Endothelial cell of umbilical vein (primary cell): ENCODE measurements at regions not wholly inside any gene's neighbourhood (a gene's known extent, or its start where the extent isn't known, plus 50 kb on each side); places are given as distances from the start of the nearest gene placed in this dataset.

Experiments used
- BruUV-seq: library from RNA; stranded (reverse); fragments of 400-500 nt; replicated peaks from 2 replicates; lab custom pipeline; 2021; lab: Mats Ljungman, UMichigan
- CTCF ChIA-PET: fragments of 300-600, 350-600 bp; sonication (Branson Sonifier 250); formaldehyde crosslinking; loops from one replicate; lab custom pipeline; 2021; ENCODE audit warnings: antibody characterized with exemption, inconsistent platforms; lab: Charles Lee
- POLR2A ChIA-PET: fragments of 300-600, 350-600 bp; sonication (Branson Sonifier 250); formaldehyde crosslinking; loops from one replicate; lab custom pipeline; 2021; ENCODE audit warnings: antibody characterized with exemption, inconsistent platforms; lab: Charles Lee
- DNase-seq: peaks from one replicate; pipeline ENCODE4 v3.0.0-alpha.2; 2011; ENCODE audit warnings: low read depth, low spot score
- FAIRE-seq: peaks from 2 replicates; lab custom pipeline; 2011; peaks lifted over from hg19 to GRCh38; lab: Jason Lieb, UNC
- H2AFZ ChIP-seq: 2 replicates; pipeline ENCODE4 v1.6.0; 2012; ENCODE audit warnings: low read depth, low read length, control low read depth, inconsistent platforms
- H3K27ac ChIP-seq: 2 replicates; pipeline ENCODE4 v1.5.1; 2011; ENCODE audit warnings: low read depth, mild to moderate bottlenecking, control low read depth, low read length, moderate library complexity; ENCODE audit not compliant: insufficient read depth
- H3K27me3 ChIP-seq, 2 experiments: 2 replicates each; pipeline versions ENCODE4 v1.6.0 to v1.6.1; 2011; ENCODE audit warnings: low read length in 2 of 2, mixed read lengths in 1 of 2; ENCODE audit not compliant: control insufficient read depth in 2 of 2, insufficient read depth in 2 of 2
- H3K36me3 ChIP-seq, 2 experiments: 2 replicates in 1 of 2; 3 replicates in 1 of 2; pipeline ENCODE4 v1.5.1; 2011; ENCODE audit warnings: low read length in 2 of 2, mild to moderate bottlenecking in 1 of 2, moderate library complexity in 1 of 2; ENCODE audit not compliant: control insufficient read depth in 2 of 2, insufficient read depth in 2 of 2; ENCODE audit errors: extremely low read depth in 1 of 2
- H3K4me1 ChIP-seq: 3 replicates; pipeline ENCODE4 v1.5.1; 2011; ENCODE audit warnings: mild to moderate bottlenecking, low read length; ENCODE audit not compliant: control insufficient read depth, insufficient read depth; ENCODE audit errors: extremely low read depth
- H3K4me2 ChIP-seq: 2 replicates; pipeline ENCODE4 v1.6.1; 2011; ENCODE audit warnings: low read length, control low read depth, mixed read lengths; ENCODE audit not compliant: insufficient read depth
- H3K4me3 ChIP-seq, 3 experiments: fragments of 200-600 bp in 1 of 3; sonication (generic), shearing (Covaris generic) in 1 of 3; replicated peaks in 1 of 3; 2 replicates each; pipeline ENCODE4 v1.5.1; 2011 to 2016; ENCODE audit warnings: control low read depth in 3 of 3, low read length in 3 of 3, mild to moderate bottlenecking in 2 of 3, inconsistent platforms in 1 of 3, low read depth in 1 of 3, moderate library complexity in 1 of 3; ENCODE audit not compliant: insufficient read depth in 1 of 3
- H3K79me2 ChIP-seq: 2 replicates; pipeline ENCODE4 v1.6.0; 2012; ENCODE audit warnings: low read length, inconsistent platforms; ENCODE audit not compliant: control insufficient read depth, insufficient read depth
- H3K9ac ChIP-seq: replicated peaks from 2 replicates; pipeline ENCODE3; 2011; ENCODE audit warnings: low read length, control low read depth; ENCODE audit not compliant: insufficient read depth; ENCODE audit errors: extremely low read depth
- H3K9me1 ChIP-seq: replicated peaks from 3 replicates; pipeline ENCODE4 v1.6.0; 2011; ENCODE audit warnings: mild to moderate bottlenecking, low read length; ENCODE audit not compliant: control insufficient read depth, insufficient read depth; ENCODE audit errors: extremely low read depth
- H3K9me3 ChIP-seq: replicated peaks from 2 replicates; pipeline ENCODE4 v1.5.1; 2012; ENCODE audit warnings: low read length, inconsistent platforms; ENCODE audit not compliant: control insufficient read depth, insufficient read depth
- H4K20me1 ChIP-seq: replicated peaks from 2 replicates; pipeline ENCODE3; 2011; ENCODE audit warnings: mild to moderate bottlenecking, low read length; ENCODE audit not compliant: control insufficient read depth, insufficient read depth; ENCODE audit errors: extremely low read depth
- CTCF ChIP-seq, 2 donors: IDR thresholded peaks; 1 replicate in 1 of 2; 2 replicates in 1 of 2; pipeline ENCODE4 v1.5.1; 2011; ENCODE audit warnings: low read length in 2 of 2, mild to moderate bottlenecking in 2 of 2, moderate library complexity in 2 of 2, control low read depth in 1 of 2, inconsistent platforms in 1 of 2, low read depth in 1 of 2; ENCODE audit not compliant: insufficient read depth in 1 of 2; ENCODE audit errors: extremely low read depth in 1 of 2
- EZH2 ChIP-seq: IDR thresholded peaks from 2 replicates; pipeline ENCODE4 v1.6.1; 2012; ENCODE audit warnings: borderline replicate concordance, low read depth, mild to moderate bottlenecking, moderate library complexity, low read length, inconsistent platforms; ENCODE audit not compliant: severe bottlenecking
- FOS ChIP-seq: IDR thresholded peaks from 2 replicates; pipeline ENCODE4 v1.6.1; 2011; ENCODE audit warnings: mild to moderate bottlenecking, low read length, moderate library complexity, borderline replicate concordance; ENCODE audit not compliant: insufficient read depth
- GATA2 ChIP-seq: IDR thresholded peaks from 2 replicates; pipeline ENCODE4 v1.7.0; 2011; ENCODE audit warnings: low read depth, mild to moderate bottlenecking, moderate library complexity, mixed read lengths, low read length; ENCODE audit not compliant: insufficient read length, insufficient read depth
- JUN ChIP-seq: IDR thresholded peaks from 2 replicates; pipeline ENCODE4 v1.6.1; 2011; ENCODE audit warnings: borderline replicate concordance, low read depth; ENCODE audit not compliant: insufficient read length, insufficient read depth
- MAX ChIP-seq: IDR thresholded peaks from 2 replicates; pipeline ENCODE4 v1.6.1; 2011; ENCODE audit not compliant: insufficient read depth, insufficient read length
- MYC ChIP-seq: IDR thresholded peaks from one replicate; pipeline ENCODE4 v1.6.1; 2011; ENCODE audit warnings: mild to moderate bottlenecking, low read depth, low read length
- POLR2A ChIP-seq: IDR thresholded peaks from 2 replicates; pipeline ENCODE4 v1.6.1; 2012; ENCODE audit warnings: low read depth, mild to moderate bottlenecking, control low read depth, low read length
- POLR2AphosphoS5 ChIP-seq: IDR thresholded peaks from 2 replicates; pipeline ENCODE4 v1.6.1; 2012; ENCODE audit warnings: low read depth, mild to moderate bottlenecking, control low read depth, low read length, moderate library complexity; ENCODE audit not compliant: insufficient read depth
- dilution Hi-C: fragments of 300-500 bp; cut with MboI; formaldehyde crosslinking; loops from one replicate; pipeline ENCODE4 v1.15.0; 2019; ENCODE audit warnings: low sequenced_read_pairs; ENCODE audit not compliant: extremely low pct_ligation_motif_present
- intact Hi-C: fragments of 100-400 bp; cut with micrococcal nuclease; formaldehyde crosslinking; loops from one replicate; pipeline ENCODE4 v1.10.0; 2022

GRCh38 chr17:36674278-36674650 is 72.9 kb downstream of the MRM1 start:
- Histone ChIP-seq H3K9me1 (no peaks in the 10 kb centered on the region), H3K27ac (no peak overlapping the region), H3K79me2 (no peaks in the 10 kb centered on the region), H3K4me1 (no peaks in the 10 kb centered on the region), H3K27me3 (peaks cover 2 to 4% of the 10 kb centered on the region in 2 experiments), H2AFZ (no peak overlapping the region), H3K9me3 (no peaks in the 10 kb centered on the region), H3K9ac (no peak overlapping the region), H3K4me2 (no peak overlapping the region), H3K4me3 (no peak overlapping the region), H4K20me1 (no peaks in the 10 kb centered on the region), H3K36me3 (no peaks in the 10 kb centered on the region)
- dilution Hi-C loops (loop anchor here (25.0 kb wide), 1 partner anchor 388 kb away; no protein-coding TSS in a partner anchor), intact Hi-C loops (no loop called here)
- TF ChIP-seq GATA2 = no peak
- TF ChIP-seq EZH2 = no peak
- no peak for TF ChIP-seq JUN
- TF ChIP-seq CTCF (IDR thresholded peaks at IDR 0.05; ENCODE audit: extremely low read depth in 1 of 2, insufficient read depth in 1 of 2, low read depth in 1 of 2, low read length in 2 of 2) = no peak
- TF ChIP-seq MYC = no peak
- CTCF ChIA-PET = no interaction called here
- no peak for FAIRE-seq
- POLR2A ChIA-PET = no interaction called here
- BruUV-seq = no TSS peak
- no peak for DNase-seq

GRCh38 chr17:36675250-36675649 is 73.9 kb downstream of the MRM1 start:
- BruUV-seq = no TSS peak
- dilution Hi-C loops = no loop called here
- FAIRE-seq = no peak

More at GRCh38 chr17:36675250-36675649, 73.9 kb downstream of the MRM1 start:
- Histone ChIP-seq H3K9ac (no peak overlapping the region), H3K4me3 (no peak overlapping the region), H3K4me1 (no peaks in the 10 kb centered on the region), H3K4me2 (no peak overlapping the region), H3K9me1 (no peaks in the 10 kb centered on the region), H3K36me3 (no peaks in the 10 kb centered on the region), H3K27me3 (peaks cover 0 to 4% of the 10 kb centered on the region in 2 experiments), H2AFZ (no peak overlapping the region), H4K20me1 (no peaks in the 10 kb centered on the region), H3K79me2 (no peaks in the 10 kb centered on the region), H3K27ac (no peak overlapping the region), H3K9me3 (no peaks in the 10 kb centered on the region)
- POLR2A ChIA-PET = no interaction called here
- DNase-seq = no peak
- CTCF ChIA-PET = no interaction called here
- intact Hi-C loops = no loop called here
- TF ChIP-seq CTCF (IDR thresholded peaks at IDR 0.05; ENCODE audit: extremely low read depth in 1 of 2, insufficient read depth in 1 of 2, low read depth in 1 of 2, low read length in 2 of 2) = no peak
- no peak for TF ChIP-seq POLR2A
- TF ChIP-seq GATA2 = no peak
- no peak for TF ChIP-seq MAX
- TF ChIP-seq JUN = no peak
- no peak for TF ChIP-seq FOS
- no peak for TF ChIP-seq POLR2AphosphoS5
- TF ChIP-seq EZH2 = no peak
- no peak for TF ChIP-seq MYC
